ENCODE measurements at regions not wholly inside any gene's neighbourhood (a gene's known extent, or its start where the extent isn't known, plus 50 kb on each side); places are given as distances from the start of the nearest gene placed in this dataset.
A peak's percentile ranks its signal among the peaks of the same experiment; 100 is the strongest.
"Not testable (repeated sequence)": the region's sequence is repeated elsewhere in the genome, so short reads cannot be mapped to it uniquely, and the experiment has no call there.

DNA sequence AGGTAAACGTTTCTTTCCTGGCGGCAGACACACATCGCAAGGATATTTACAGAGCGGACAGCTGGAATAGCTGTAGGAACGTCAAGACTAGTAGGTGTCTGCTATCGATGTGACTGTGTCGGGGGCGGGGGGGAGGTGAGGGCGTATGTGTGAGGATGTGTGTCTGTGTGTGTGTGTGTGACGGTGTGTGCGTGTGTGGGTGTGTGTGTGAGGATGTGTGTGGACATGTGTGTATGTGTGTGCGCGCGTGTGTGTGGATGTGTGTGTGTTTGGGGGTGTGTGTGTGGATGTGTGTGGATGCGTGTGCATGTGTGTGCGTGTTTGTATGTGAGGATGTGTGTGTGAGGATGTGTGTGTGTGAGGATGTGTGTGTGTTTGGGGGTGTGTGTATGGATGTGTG is 55.4 kb downstream of the PNMA6F start:
- FAIRE-seq, result not testable (repeated sequence)

DNA sequence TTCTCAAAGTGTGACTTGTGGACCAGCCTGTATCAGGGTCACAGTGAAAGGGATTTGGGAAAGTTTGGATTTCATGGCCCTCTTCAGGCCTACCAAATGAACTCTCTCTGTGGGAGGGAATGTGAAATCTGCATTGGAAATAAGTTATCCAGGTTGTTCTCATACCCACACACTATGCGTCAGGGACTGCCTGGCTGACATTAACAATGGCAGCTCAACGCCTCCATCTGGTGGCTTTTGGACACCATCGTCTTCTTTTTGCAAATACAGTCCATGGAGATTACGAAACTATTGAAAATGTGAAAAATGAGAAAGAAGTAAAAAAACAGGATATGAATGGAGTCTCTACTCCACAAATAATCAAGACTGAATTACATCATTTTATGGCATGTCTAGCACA is 61.1 kb downstream of the PNMA6F start:
- FAIRE-seq, result not testable (repeated sequence)

DNA sequence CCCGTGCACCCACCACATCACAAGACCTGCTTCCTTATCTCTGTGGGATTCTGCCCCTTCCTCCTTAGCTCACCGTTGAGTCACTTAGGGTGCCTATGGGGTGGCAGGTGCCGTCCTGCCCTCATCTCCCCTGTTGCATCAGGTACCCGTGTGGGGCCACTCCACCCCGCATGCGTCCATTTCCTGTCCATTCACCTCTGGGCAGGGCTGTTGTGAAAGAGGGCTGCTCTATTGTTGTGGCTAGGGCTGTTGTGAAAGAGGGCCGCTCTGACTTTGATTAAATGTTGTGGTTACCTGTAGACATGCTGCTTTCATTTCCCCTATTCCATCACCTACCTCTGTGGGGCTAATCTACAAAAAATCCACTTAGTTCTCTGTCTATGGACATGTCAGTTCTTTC is 68.3 kb downstream of the PNMA6F start:
- not testable (repeated sequence) for FAIRE-seq

DNA sequence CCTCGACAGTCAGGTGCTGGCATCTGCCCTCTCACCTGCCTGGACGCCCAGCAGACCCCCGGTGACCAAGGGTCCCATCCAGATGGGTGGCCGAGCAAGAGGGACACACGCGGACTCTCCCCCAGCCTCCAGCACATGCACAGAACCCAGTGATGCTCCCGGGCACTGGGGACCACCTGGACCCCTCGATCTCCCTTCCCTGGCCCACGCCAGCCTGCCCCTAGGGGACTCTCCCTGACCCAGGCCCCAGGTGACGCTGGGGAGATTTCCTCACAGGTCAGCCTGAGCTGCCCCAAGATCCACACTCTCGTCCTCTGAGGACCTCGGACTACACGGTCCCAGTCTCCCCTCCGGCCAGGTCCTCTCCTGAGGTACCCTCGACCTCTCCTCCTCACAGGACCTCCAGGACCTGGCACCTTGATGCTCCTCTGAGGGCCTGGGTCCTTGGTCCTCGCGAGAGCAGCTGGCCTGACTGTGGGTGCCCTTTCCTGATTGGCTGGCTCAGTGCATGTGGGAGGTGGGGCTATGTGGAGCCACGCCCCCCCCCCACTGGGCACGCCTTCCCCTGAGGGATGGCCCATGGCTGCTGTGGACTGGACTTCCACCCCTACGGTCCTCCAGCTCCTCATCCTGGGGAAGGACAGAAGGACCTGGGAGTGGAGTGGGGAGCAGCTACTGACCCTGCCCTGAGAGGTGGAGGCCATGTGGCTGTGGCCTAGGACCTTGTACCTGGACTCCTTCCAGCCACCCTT is 69.0 kb downstream of the PNMA6F start:
- FAIRE-seq, result not testable (repeated sequence)

DNA sequence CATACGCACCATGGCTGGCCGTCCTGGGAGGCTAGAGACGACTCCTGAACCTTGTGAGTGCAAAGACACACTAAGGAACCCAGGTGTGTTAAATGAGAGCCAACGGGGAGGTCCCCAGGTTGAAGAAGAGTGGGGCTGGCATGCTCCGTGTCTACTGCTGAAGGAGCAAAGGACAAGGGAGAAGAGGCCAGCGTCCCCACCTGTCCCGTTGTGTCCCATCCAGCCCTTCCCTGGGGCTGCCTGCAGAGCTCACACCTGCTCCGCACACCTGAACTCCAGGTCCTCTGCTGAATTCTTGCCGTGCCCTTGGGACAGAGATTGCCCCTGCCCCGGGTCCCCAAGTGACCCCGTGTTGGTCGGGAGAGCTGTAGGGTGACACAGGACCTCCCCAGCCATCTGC is 69.6 kb downstream of the PNMA6F start:
- not testable (repeated sequence) for FAIRE-seq

DNA sequence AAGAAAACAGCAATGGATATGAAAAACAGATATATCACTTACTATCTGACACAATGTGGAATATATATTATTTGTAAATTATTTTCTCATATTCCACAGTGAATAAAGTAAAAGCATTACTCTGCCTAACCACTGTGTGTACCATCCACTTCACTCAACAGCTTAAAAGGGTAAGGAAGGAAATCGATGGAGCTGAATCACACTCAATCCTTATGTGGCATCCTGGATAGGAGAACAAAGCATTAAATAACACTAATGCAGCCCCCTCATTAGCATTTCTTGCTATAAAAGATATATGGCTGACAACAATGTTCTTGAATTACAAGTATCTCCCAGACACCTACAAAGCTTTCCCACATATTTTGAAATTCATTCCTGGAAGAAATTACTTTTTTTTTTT is 70.8 kb downstream of the PNMA6F start:
- FAIRE-seq, result peak; percentile 11

DNA sequence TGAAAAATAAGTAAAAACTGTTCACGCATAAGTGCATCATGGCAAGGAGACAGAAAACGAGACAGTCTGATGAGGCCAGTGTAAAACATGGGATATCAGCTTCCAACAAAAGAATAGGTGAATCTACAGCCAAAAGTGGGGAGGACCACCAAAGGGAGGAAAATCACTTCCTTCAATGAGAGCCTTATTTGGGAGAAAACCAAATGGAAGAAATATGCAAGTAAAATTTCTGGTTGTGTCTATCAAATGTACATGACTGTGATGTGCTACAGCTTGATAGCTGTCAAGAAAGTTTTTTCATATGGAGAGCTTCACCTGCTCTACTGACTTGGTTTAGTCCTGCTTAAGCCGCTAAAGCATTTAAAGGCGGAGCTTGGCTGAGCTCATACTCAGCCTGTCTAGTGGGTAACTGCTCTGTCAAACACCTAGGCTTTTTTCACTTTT is 66.2 kb downstream of the MAGEA1 start:
- FAIRE-seq, result no peak

DNA sequence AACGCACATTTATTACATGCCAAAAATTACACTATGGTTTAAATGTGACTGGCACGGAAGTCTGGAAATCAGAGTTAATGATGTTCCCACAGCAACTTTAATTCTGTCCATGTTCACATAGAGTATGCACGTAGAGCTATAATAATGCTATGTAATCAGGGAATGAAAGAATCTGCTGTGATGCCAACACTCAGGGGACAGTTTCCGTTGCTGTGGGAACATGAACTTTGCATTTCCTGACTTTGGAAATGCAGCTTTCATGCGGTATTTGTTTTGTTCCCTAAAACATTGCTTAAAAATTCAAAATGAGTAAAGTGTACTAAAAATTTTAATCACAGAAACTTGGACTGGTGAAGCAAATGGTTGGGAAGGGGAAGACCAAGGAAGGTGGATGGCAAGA is 65.7 kb downstream of the MAGEA1 start:
- FAIRE-seq, result no peak

DNA sequence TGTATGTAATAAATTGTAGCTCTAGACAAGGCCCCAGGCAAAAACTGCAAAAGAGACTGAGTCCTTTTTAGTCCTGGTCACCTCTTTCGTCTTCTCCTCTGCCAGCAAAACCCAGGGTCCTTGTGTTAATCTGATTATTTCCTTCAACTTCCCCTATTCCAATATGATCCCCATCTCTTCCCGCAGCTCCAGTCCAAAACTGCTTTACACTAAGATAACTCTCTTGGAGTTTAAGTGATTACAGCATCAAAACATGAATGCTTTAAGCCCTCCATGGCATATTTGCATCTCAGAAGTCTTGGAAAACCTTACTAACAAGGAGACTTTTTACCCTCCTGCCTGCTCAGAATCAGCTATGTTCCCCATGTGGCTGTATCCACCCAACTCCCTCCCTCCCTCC is 59.3 kb downstream of the MAGEA1 start:
- FAIRE-seq, result no peak
